Ishikawa (cell line): ENCODE measurements at regions not wholly inside any gene's neighbourhood (a gene's known extent, or its start where the extent isn't known, plus 50 kb on each side); places are given as distances from the start of the nearest gene placed in this dataset.

Source experiments
- CEBPB ChIP-seq: IDR thresholded peaks from 2 replicates; pipeline ENCODE4 v1.6.1; 2012
- CREB1 ChIP-seq: IDR thresholded peaks from 2 replicates; pipeline ENCODE4 v1.6.1; 2012; ENCODE audit warnings: low read depth
- EGR1 ChIP-seq: IDR thresholded peaks from 2 replicates; pipeline ENCODE4 v1.6.1; 2012
- EP300 ChIP-seq: IDR thresholded peaks from 2 replicates; pipeline ENCODE4 v1.6.1; 2012; ENCODE audit warnings: borderline replicate concordance
- FOXM1 ChIP-seq: IDR thresholded peaks from 2 replicates; pipeline ENCODE4 v1.6.1; 2012; ENCODE audit warnings: low read depth, borderline replicate concordance
- MAX ChIP-seq: IDR thresholded peaks from 2 replicates; pipeline ENCODE4 v1.6.1; 2012
- NFIC ChIP-seq: IDR thresholded peaks from 2 replicates; pipeline ENCODE4 v1.6.1; 2012
- RAD21 ChIP-seq: IDR thresholded peaks from 2 replicates; pipeline ENCODE4 v1.6.1; 2012; ENCODE audit warnings: low read depth
- REST ChIP-seq: IDR thresholded peaks from 2 replicates; pipeline ENCODE4 v1.6.1; 2012; ENCODE audit warnings: low read depth, mild to moderate bottlenecking
- TAF1 ChIP-seq: IDR thresholded peaks from 2 replicates; pipeline ENCODE4 v1.6.1; 2012; ENCODE audit warnings: low read depth, mild to moderate bottlenecking
- TCF12 ChIP-seq: IDR thresholded peaks from 2 replicates; pipeline ENCODE4 v1.6.1; 2012; ENCODE audit warnings: low read depth
- TEAD4 ChIP-seq: IDR thresholded peaks from 2 replicates; pipeline ENCODE4 v1.6.1; 2012
- USF1 ChIP-seq: IDR thresholded peaks from 2 replicates; pipeline ENCODE4 v1.6.1; 2012
- YY1 ChIP-seq: IDR thresholded peaks from 2 replicates; pipeline ENCODE4 v1.6.1; 2012; ENCODE audit warnings: low read depth
- ZBTB7A ChIP-seq: IDR thresholded peaks from 2 replicates; pipeline ENCODE4 v1.6.1; 2012; ENCODE audit warnings: low read depth

- TF ChIP-seq USF1 (no peak), YY1 (no peak), ZBTB7A (no peak), NFIC (no peak), EP300 (no peak), RAD21 (no peak), CEBPB (no peak), TAF1 (no peak), TEAD4 (no peak), TCF12 (no peak), CREB1 (no peak), REST (no peak), FOXM1 (no peak), EGR1 (no peak)
Measured at GRCh38 chr6:21420926-21421325, 172.6 kb upstream of the SOX4 start.

- TF ChIP-seq TAF1 (no peak), YY1 (no peak), EGR1 (no peak), MAX (peak; percentile 24), TCF12 (no peak), USF1 (no peak), EP300 (no peak), NFIC (no peak), FOXM1 (no peak), ZBTB7A (no peak), RAD21 (no peak), CEBPB (no peak), REST (peak; percentile 55)
Measured at GRCh38 chr6:21423106-21423854, 170.3 kb upstream of the SOX4 start.

GRCh38 chr6:21426841-21427490, 166.6 kb upstream of the SOX4 start:
- no peak for TF ChIP-seq TCF12
- no peak for TF ChIP-seq ZBTB7A
- TF ChIP-seq USF1: no peak
- TF ChIP-seq MAX: no peak
- no peak for TF ChIP-seq CREB1
- TF ChIP-seq REST: no peak
- no peak for TF ChIP-seq TAF1
- TF ChIP-seq FOXM1: no peak
- TF ChIP-seq CEBPB: no peak
- no peak for TF ChIP-seq RAD21
- no peak for TF ChIP-seq EP300
- no peak for TF ChIP-seq EGR1
- TF ChIP-seq TEAD4: no peak
- TF ChIP-seq YY1: no peak
- TF ChIP-seq NFIC: no peak

GRCh38 chr6:21429291-21429690, 164.3 kb upstream of the SOX4 start:
- TF ChIP-seq MAX (no peak), NFIC (no peak), TAF1 (no peak), TEAD4 (no peak), EP300 (no peak), FOXM1 (no peak), RAD21 (no peak), EGR1 (no peak), YY1 (no peak)
